ENCODE measurements at regions not wholly inside any gene's neighbourhood (a gene's known extent, or its start where the extent isn't known, plus 50 kb on each side); places are given as distances from the start of the nearest gene placed in this dataset.

DNA sequence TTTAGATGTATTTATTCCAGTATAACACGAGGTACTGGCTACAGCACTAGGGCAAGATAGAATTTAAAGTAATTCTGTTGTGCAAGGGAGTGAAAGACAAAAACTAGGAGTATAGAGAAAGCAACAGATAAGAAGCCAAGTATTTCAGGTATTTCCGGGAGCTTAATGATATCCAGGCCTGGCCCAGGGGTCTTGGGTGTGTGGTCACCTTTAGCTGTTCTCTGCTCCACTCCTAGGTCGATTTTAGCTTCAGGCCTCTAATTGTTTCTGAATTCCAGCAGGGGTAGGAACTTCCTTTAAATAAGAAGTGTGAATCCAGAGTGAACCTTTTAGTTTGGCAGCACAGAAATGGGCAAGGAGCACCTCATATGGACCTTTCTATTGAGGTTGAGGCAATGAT is 342.3 kb upstream of the MYT1L start:
- no peak overlapping the region for H3K27ac Mint-ChIP-seq (ENCODE audit: unreplicated experiment)

DNA sequence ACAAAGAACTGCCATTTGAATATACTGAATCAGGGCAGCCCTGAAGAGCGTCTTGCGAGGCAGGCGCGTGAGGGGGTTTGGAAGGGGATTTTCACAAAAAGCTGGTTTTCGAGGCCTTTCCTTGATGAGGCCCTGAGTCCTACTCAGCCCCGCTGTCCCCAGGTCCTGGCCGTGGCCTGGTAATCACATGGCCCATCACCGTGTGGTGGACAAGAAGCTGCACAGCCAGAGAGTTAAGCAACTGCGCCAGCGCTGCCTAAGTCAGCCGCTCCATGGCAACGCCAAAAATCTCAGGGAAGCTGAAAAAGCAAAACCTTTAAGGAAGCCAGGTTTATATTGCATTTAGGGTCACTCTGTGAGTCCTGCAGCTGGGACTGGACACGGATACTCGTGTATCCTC is 341.2 kb upstream of the MYT1L start:
- peaks cover 12% of the 10 kb centered on the region for H3K4me1 Mint-ChIP-seq
- TF ChIP-seq, protein P1, sequence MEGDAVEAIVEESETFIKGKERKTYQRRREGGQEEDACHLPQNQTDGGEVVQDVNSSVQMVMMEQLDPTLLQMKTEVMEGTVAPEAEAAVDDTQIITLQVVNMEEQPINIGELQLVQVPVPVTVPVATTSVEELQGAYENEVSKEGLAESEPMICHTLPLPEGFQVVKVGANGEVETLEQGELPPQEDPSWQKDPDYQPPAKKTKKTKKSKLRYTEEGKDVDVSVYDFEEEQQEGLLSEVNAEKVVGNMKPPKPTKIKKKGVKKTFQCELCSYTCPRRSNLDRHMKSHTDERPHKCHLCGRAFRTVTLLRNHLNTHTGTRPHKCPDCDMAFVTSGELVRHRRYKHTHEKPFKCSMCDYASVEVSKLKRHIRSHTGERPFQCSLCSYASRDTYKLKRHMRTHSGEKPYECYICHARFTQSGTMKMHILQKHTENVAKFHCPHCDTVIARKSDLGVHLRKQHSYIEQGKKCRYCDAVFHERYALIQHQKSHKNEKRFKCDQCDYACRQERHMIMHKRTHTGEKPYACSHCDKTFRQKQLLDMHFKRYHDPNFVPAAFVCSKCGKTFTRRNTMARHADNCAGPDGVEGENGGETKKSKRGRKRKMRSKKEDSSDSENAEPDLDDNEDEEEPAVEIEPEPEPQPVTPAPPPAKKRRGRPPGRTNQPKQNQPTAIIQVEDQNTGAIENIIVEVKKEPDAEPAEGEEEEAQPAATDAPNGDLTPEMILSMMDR (conservative IDR thresholded peaks at IDR 0.05): no peak
- no peaks in the 10 kb centered on the region for H3K36me3 Mint-ChIP-seq (ENCODE audit: low read depth)
- H3K27me3 Mint-ChIP-seq (ENCODE audit: low read depth): no peaks in the 10 kb centered on the region
- no peak overlapping the region for H3K4me3 Mint-ChIP-seq
- no peak for DNase-seq (ENCODE audit: low read depth, low spot score)
- peaks cover 3% of the 10 kb centered on the region for H3K9me3 Mint-ChIP-seq
- H3K27ac Mint-ChIP-seq (ENCODE audit: unreplicated experiment): no peak overlapping the region

More for the DNA sequence above, 342.3 kb upstream of the MYT1L start:
- TF ChIP-seq, protein P1 (conservative IDR thresholded peaks at IDR 0.05): no peak
- DNase-seq (ENCODE audit: low read depth, low spot score): no peak
- H3K4me1 Mint-ChIP-seq: peaks cover 12% of the 10 kb centered on the region
- no peaks in the 10 kb centered on the region for H3K36me3 Mint-ChIP-seq (ENCODE audit: low read depth)
- H3K27me3 Mint-ChIP-seq (ENCODE audit: low read depth): no peaks in the 10 kb centered on the region
- peaks cover 3% of the 10 kb centered on the region for H3K9me3 Mint-ChIP-seq
- H3K4me3 Mint-ChIP-seq: no peak overlapping the region

DNA sequence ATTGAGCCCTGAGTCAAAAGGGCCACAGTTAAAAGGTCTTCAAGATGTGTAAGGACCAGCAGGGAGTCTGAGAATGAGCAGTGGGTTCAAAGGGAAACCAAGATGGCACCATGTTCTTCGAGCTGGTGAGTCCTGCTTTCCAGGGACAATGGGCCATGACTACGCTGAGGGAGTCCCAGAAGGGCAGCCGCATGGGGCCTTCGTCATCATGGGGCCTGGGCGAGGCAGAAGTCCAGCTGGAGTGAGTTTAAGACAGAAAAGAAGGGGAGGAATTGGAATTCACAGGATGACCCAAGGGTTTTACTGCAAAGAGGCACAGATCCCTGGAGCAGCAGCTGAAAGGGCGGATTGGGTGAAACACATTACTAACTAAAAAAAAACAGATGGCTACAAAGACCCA is 340.8 kb upstream of the MYT1L start:
- TF ChIP-seq, protein P1 (conservative IDR thresholded peaks at IDR 0.05): no peak
- Mint-ChIP-seq H3K4me1 (peaks cover 12% of the 10 kb centered on the region), H3K36me3 (ENCODE audit: low read depth) (no peaks in the 10 kb centered on the region), H3K9me3 (peaks cover 3% of the 10 kb centered on the region), H3K27me3 (ENCODE audit: low read depth) (no peaks in the 10 kb centered on the region), H3K4me3 (no peak overlapping the region), H3K27ac (ENCODE audit: unreplicated experiment) (no peak overlapping the region)
- DNase-seq (ENCODE audit: low read depth, low spot score): no peak

DNA sequence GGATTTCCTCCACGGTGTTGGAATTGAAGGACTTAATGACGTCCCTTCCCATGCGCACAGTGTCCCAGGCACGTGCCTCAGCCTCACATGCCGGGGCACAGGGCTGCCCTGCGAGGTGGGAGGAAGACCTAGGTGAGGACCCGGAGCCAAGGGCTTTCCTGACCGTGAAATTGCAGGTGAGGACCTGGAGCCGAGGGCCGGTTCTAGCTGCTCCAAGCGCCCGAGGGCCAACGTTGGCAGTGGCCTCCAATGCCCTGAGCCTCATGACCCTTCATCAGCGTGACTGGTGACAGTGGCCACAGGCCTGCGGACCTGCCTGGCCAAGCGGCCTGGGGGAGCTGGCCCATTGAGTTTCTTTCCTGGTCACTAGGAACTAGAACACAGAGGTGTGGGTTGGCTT is 338.2 kb upstream of the MYT1L start:
- DNase-seq (ENCODE audit: low read depth, low spot score): no peak
- no peaks in the 10 kb centered on the region for H3K27me3 Mint-ChIP-seq (ENCODE audit: low read depth)
- TF ChIP-seq, protein P1 (conservative IDR thresholded peaks at IDR 0.05): no peak
- peaks cover 3% of the 10 kb centered on the region for H3K9me3 Mint-ChIP-seq
- no peaks in the 10 kb centered on the region for H3K36me3 Mint-ChIP-seq (ENCODE audit: low read depth)
- peaks cover 15% of the 10 kb centered on the region for H3K4me1 Mint-ChIP-seq
- H3K27ac Mint-ChIP-seq (ENCODE audit: unreplicated experiment): no peak overlapping the region
- H3K4me3 Mint-ChIP-seq: no peak overlapping the region

DNA sequence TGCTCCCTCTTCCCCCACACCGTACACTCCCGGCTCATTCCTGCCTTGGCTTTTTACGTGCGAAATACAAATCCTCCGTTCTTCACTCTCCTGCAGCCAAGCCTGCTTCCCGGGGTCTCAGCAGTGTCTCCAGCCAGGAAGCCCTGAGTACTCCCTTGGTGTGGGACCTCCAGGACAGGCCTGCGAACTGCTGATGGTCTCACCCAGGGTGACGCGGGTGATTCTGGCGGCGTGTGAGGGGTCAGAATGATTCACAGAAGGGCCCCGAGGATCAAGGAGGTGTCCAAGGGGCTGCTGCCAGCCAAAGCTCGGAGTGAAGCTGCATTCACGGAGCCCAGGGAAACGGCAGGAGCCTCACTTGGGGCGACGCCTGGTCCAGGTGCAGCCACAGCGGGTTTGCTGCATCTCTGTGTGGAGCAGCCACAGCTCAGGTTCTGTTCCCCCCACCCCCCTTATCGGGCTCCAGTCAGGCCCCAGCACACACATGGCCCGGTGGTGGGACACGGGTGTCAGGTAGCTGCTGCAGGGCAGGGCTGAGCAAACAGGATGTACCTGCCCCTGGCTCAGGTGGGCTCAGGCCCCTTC is 337.7 kb upstream of the MYT1L start:
- TF ChIP-seq, protein P1 (conservative IDR thresholded peaks at IDR 0.05): no peak
- Mint-ChIP-seq H3K36me3 (ENCODE audit: low read depth) (no peaks in the 10 kb centered on the region), H3K27me3 (ENCODE audit: low read depth) (no peaks in the 10 kb centered on the region), H3K9me3 (peaks cover 3% of the 10 kb centered on the region), H3K4me3 (no peak overlapping the region), H3K4me1 (peaks cover 16% of the 10 kb centered on the region), H3K27ac (ENCODE audit: unreplicated experiment) (no peak overlapping the region)
- DNase-seq (ENCODE audit: low read depth, low spot score): no peak
